ENCODE measurements at regions not wholly inside any gene's neighbourhood (a gene's known extent, or its start where the extent isn't known, plus 50 kb on each side); places are given as distances from the start of the nearest gene placed in this dataset.

DNA sequence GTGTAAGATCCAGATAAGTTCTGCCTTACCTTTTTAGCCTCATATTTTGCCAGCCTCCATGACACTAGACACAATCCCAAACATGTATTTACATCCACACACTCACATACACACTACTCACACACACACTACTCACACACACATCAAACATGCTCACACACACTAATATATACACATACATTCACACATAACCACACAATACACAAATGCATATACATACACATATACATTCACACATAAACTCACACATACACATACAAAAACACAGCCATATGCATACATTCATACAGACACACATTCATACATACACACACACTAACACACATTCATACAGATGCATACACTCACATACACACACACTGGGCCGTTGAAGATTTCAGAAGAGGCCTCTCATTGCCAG, 109.5 kb downstream of the MAIP1 start:
- POLR2A ChIA-PET (ENCODE audit: low non-redundant PET) = no interaction called here
- CTCF ChIA-PET = no interaction called here
- DNase-seq (ENCODE audit: low spot score) = no peak
- H3K27ac ChIP-seq = no peak overlapping the region
- TF ChIP-seq, protein P1, sequence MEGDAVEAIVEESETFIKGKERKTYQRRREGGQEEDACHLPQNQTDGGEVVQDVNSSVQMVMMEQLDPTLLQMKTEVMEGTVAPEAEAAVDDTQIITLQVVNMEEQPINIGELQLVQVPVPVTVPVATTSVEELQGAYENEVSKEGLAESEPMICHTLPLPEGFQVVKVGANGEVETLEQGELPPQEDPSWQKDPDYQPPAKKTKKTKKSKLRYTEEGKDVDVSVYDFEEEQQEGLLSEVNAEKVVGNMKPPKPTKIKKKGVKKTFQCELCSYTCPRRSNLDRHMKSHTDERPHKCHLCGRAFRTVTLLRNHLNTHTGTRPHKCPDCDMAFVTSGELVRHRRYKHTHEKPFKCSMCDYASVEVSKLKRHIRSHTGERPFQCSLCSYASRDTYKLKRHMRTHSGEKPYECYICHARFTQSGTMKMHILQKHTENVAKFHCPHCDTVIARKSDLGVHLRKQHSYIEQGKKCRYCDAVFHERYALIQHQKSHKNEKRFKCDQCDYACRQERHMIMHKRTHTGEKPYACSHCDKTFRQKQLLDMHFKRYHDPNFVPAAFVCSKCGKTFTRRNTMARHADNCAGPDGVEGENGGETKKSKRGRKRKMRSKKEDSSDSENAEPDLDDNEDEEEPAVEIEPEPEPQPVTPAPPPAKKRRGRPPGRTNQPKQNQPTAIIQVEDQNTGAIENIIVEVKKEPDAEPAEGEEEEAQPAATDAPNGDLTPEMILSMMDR (conservative IDR thresholded peaks at IDR 0.05; ENCODE audit: low read depth) = no peak

DNA sequence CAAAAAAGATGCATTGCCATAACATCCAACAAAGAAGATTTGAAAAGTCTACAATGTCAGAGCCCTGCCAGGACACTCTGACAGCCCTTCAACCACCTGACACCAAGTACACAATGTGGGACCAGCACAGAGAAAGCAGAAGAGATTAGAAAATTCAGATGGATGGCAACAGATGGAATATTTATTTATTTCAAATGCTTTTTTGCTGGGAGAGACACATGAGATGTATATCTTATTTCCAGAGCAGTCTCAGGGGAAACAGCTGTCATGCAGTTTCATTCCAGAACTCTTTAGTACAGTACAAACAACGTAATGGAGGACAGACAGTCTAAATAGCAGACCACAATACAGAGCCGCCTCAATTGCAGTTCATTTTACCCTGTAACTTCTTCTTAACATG, 110.1 kb downstream of the MAIP1 start:
- no peak overlapping the region for H3K27ac ChIP-seq
- ChIA-PET POLR2A (ENCODE audit: low non-redundant PET) (no interaction called here), CTCF (no interaction called here)
- no peak for DNase-seq (ENCODE audit: low spot score)
- TF ChIP-seq, protein P1 (conservative IDR thresholded peaks at IDR 0.05; ENCODE audit: low read depth) = no peak

DNA sequence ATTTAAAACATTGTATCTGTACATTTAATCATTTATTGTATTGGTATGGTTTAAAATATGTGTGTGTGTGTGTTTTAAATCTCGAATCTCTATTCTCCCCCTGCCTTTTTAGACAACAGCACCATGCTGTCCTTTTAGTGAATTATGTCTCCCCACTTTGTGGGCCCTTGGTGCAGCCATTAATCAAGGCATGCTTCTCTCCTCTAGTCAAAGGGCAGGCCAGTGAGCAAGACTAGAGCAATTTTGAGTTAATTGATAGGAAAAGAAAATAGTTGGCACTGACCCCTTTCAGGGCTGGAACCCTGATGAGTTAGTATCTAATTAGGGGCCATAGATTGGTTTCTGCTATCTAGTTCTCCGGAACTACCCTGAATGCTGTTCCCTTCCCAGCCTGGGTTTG, 111.0 kb downstream of the MAIP1 start:
- ChIA-PET CTCF (no interaction called here), POLR2A (ENCODE audit: low non-redundant PET) (no interaction called here)
- H3K27ac ChIP-seq = no peak overlapping the region
- DNase-seq (ENCODE audit: low spot score) = no peak
- TF ChIP-seq, protein P1 (conservative IDR thresholded peaks at IDR 0.05; ENCODE audit: low read depth) = no peak

DNA sequence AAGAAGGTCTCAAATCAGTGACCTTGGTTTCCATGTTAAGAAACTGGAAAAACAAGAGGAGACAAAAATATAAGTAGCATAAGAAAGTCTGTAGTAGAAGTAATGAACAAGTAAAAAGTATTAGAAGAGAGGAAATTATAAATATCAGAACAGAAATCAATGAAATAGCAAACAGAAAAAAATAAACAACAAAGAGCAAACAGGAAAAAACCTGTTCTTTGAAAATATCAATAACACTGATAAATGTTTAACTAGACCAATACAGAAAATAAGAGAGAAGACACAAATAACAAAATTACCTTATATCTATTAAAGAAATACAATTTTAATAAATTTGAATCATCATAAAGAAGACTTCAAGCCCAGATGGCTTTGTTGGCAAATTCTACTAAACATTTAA, 113.3 kb downstream of the MAIP1 start:
- ChIA-PET CTCF (no interaction called here), POLR2A (ENCODE audit: low non-redundant PET) (no interaction called here)
- no peak overlapping the region for H3K27ac ChIP-seq
- TF ChIP-seq, protein P1 (conservative IDR thresholded peaks at IDR 0.05; ENCODE audit: low read depth) = no peak
- no peak for DNase-seq (ENCODE audit: low spot score)

DNA sequence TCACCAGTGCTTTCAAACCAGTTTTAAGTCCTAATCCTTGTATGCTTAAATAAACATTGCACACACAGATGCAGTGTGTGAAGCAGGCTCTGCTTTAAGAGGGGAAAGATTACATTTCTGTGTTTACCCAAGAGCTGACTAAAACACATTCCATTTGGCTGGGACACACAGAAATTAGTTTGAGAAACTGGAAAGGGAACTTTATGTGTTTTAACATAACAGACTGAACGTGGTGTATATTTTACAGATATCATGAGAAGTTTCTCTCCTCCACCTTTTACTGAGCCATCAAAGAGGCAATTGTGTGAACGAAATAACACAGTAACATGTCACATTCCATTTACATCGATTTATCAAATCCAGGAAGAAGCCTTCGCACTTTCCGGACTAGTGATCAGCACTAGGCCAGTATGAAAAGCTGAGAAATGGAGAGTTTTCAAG, 121.8 kb downstream of the MAIP1 start:
- DNase-seq (ENCODE audit: low spot score) = peak; percentile 27
- H3K27ac ChIP-seq = no peak overlapping the region
- ChIA-PET POLR2A (ENCODE audit: low non-redundant PET) (no interaction called here), CTCF (interaction anchor here (0.6 kb wide), 1 partner anchor 30 kb away, joined by 4 read pairs; no protein-coding TSS in a partner anchor)
- TF ChIP-seq, protein P1 (conservative IDR thresholded peaks at IDR 0.05; ENCODE audit: low read depth) = no peak

DNA sequence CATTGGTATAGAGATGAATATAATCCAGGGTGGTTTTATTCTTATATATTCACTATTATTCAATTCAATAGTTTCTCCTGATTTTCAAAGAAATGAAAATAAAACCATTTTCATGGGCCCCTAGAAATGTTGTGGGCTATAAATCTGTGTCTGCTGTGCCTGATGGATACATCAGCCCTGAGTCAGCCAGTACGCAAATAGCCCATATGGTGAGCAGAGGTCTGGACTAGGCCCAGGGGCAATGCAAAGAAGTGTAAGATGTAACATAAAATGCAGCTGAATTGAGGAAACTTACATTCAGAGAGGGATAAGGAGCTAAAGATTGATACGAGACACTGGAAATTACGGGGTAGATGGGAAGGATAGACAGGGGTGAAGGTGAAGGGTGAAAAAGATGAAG, 122.5 kb downstream of the MAIP1 start:
- ChIA-PET POLR2A (ENCODE audit: low non-redundant PET) (no interaction called here), CTCF (interaction anchor here (0.6 kb wide), 1 partner anchor 30 kb away, joined by 4 read pairs; no protein-coding TSS in a partner anchor)
- TF ChIP-seq, protein P1 (conservative IDR thresholded peaks at IDR 0.05; ENCODE audit: low read depth) = no peak
- no peak for DNase-seq (ENCODE audit: low spot score)
- H3K27ac ChIP-seq = no peak overlapping the region

DNA sequence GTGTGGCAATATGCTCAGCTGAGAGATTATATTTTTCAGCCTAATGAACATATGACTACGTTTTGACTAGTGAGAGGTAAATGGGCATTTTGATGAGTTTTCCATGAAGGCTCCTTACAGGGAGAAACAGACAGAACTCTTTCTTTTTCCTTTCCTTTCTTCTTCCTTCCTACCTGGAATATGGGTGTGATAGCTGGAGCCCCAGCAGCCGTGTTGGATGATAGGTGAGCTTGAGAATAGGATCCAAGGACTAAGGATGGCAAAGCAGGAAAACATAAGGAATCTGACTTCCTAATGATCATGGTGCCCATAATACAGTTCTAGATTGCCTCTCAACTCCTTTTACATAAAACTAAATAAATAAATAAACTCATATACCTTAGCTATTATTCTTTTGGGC, 124.0 kb downstream of the MAIP1 start:
- H3K27ac ChIP-seq = no peak overlapping the region
- ChIA-PET CTCF (no interaction called here), POLR2A (ENCODE audit: low non-redundant PET) (no interaction called here)
- no peak for DNase-seq (ENCODE audit: low spot score)
- TF ChIP-seq, protein P1 (conservative IDR thresholded peaks at IDR 0.05; ENCODE audit: low read depth) = no peak
